Lower lobe of right lung (tissue), 2 donors: ENCODE measurements at regions not wholly inside any gene's neighbourhood (a gene's known extent, or its start where the extent isn't known, plus 50 kb on each side); places are given as distances from the start of the nearest gene placed in this dataset.
"Not testable (repeated sequence)": the region's sequence is repeated elsewhere in the genome, so short reads cannot be mapped to it uniquely, and the experiment has no call there.

Experiments
- ATAC-seq, 2 donors: fragments of 200-7000 bp; cut with Tn5 transposase; one replicate each; pipeline ENCODE4 v1.9.1; 2020 to 2022; ENCODE audit warnings: mild to moderate bottlenecking in 2 of 2, moderate library complexity in 2 of 2
- DNase-seq: peaks from one replicate; pipeline ENCODE4 v3.0.0-alpha.2; 2020
- H3K27ac ChIP-seq: fragments of 200-600 bp; one replicate; pipeline ENCODE4 v1.8.0; 2022
- H3K27me3 ChIP-seq: fragments of 200-600 bp; one replicate; pipeline ENCODE4 v1.8.0; 2022; ENCODE audit warnings: low read depth
- H3K36me3 ChIP-seq: fragments of 200-600 bp; one replicate; pipeline ENCODE4 v1.8.0; 2022; ENCODE audit warnings: mild to moderate bottlenecking
- H3K4me1 ChIP-seq: fragments of 200-600 bp; one replicate; pipeline ENCODE4 v1.8.0; 2022
- H3K4me3 ChIP-seq: fragments of 200-600 bp; one replicate; pipeline ENCODE4 v1.8.0; 2022; ENCODE audit warnings: mild to moderate bottlenecking
- H3K9me3 ChIP-seq: fragments of 200-600 bp; one replicate; pipeline ENCODE4 v1.8.0; 2022
- CTCF ChIP-seq: fragments of 200-600 bp; IDR thresholded peaks from one replicate; pipeline ENCODE4 v1.8.0; 2022; ENCODE audit warnings: antibody characterized with exemption, mild to moderate bottlenecking
- intact Hi-C: fragments of 100-400 bp; cut with DNase I; formaldehyde crosslinking; loops from one replicate; pipeline ENCODE4 v1.11.0; 2022
- donor health status: DM: no; HTN: yes; CAD: no; lungs with severe emphysema.

DNA sequence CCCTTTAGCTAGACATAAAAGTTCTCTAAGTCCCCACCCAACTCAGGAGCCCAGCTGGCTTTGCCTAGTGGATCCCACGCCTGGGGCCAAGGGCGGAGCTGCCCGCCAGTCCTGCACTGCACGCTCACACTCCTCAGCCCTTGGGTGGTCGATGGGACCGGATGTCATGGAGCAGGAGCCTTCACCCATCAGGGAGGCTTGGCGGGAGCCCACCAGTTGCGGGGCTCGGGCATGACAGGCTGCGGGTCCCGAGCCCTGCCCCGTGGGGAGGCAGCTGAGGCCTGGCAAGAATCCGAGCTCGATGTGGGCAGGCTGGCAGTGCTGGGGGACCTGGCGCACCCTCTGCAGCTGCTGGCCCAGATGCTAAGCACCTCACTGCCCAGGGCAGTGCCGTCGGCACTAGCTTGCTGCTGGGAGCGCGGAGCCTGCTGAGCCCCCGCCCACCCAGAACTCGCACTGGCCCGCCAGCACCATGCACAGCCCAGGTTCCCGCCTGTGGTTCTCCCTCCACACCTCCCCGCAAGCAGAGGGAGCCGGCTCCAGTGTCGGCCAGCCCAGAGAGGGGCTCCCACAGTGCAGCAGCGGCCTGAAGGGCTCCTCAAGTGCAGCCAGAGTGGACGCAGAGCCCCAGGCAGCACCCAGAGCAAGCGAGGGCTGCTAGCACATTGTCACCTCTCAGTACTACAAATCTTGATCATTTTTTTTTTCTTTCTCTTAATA lies 391.4 kb upstream of the NDN start:
- Histone ChIP-seq H3K36me3 (no peaks in the 10 kb centered on the region), H3K4me1 (no peaks in the 10 kb centered on the region), H3K9me3 (no peaks in the 10 kb centered on the region), H3K27me3 (no peaks in the 10 kb centered on the region), H3K4me3 (no peak overlapping the region), H3K27ac (no peak overlapping the region)
- no peak for TF ChIP-seq CTCF
- ATAC-seq = no peak
- DNase-seq = no peak
- intact Hi-C loops = no loop called here

GRCh38 chr15:24088941-24089340 lies 401.8 kb upstream of the NDN start:
- H3K27ac ChIP-seq, ATAC-seq, H3K9me3 ChIP-seq, DNase-seq, H3K27me3 ChIP-seq, H3K4me1 ChIP-seq, intact Hi-C loops, H3K36me3 ChIP-seq, H3K4me3 ChIP-seq: not testable (repeated sequence)

DNA sequence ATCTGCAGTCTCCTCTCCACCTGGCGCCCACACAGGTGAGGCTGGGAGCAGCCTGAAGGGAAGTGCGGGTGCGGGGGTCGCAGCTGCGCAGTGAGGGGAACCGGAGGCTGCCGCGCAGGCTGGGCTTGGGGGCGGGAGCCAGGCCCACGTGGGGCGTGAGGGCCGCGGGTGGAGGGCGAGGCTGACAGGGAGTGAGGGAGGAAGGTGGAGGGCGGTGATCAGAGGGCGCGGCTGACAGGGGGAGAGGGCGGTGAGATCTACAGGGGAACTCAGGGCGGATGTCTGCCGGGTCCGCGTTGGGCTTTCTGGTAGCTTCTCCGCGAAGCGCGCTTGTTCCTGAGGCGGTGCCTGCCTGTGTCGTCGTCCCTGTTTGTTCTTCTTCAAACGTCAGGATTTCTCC lies 414.4 kb upstream of the NDN start:
- H3K4me1 ChIP-seq, H3K27me3 ChIP-seq, H3K27ac ChIP-seq, intact Hi-C loops, H3K9me3 ChIP-seq, H3K4me3 ChIP-seq, H3K36me3 ChIP-seq, DNase-seq: not testable (repeated sequence)
- ATAC-seq = peak; percentile 16 to 46

GRCh38 chr15:24107524-24107923 lies 420.4 kb upstream of the NDN start:
- H3K36me3 ChIP-seq, H3K27me3 ChIP-seq, DNase-seq, H3K4me3 ChIP-seq, H3K27ac ChIP-seq, intact Hi-C loops, H3K4me1 ChIP-seq, H3K9me3 ChIP-seq, ATAC-seq: not testable (repeated sequence)

DNA sequence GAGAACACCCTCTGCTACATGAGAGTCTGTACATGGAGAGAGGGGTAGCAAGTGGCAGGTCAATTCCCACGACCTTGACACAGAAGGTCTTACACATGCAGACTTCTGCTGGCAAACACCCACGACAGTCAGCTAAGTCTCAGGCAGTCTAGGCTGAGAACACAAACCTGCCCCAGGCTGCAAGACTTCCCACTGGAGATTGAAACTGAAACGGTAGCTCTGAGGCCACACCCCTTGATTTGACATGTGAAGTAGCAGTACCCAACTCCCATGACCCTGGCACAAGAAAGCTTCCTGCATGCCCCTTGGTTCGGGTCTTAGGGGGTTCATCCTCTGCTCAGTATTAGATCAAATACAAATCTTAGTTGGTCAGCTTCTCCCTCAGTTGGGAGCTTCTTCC lies 420.8 kb upstream of the NDN start:
- DNase-seq, H3K27me3 ChIP-seq, intact Hi-C loops, H3K4me3 ChIP-seq, ATAC-seq, H3K27ac ChIP-seq, H3K9me3 ChIP-seq, H3K36me3 ChIP-seq, H3K4me1 ChIP-seq: not testable (repeated sequence)

GRCh38 chr15:24108349-24108748 lies 421.2 kb upstream of the NDN start:
- H3K36me3 ChIP-seq, H3K27me3 ChIP-seq, H3K27ac ChIP-seq, DNase-seq, H3K4me3 ChIP-seq, H3K4me1 ChIP-seq, H3K9me3 ChIP-seq, intact Hi-C loops: not testable (repeated sequence)
- peak in 1 of 2 donors; percentile 19 for ATAC-seq

DNA sequence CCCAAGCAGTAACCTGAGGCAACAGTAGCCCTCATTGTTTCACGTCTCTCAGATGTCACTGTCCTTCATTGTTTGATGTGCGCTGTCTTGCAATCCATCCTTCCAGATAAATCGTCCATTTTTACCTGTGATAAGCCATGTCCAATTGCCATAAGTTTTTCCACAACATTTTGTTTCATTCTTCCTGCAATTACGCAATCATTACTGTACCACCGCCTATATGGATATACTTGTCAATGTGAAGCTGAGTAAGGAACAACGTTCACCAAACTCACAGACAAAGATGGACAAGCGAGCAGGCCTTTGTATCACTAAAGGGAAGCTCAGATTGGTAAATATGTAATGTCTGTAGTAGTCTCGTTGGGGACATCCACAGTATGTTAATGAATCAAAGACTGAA lies 452.5 kb upstream of the NDN start:
- intact Hi-C loops, H3K27ac ChIP-seq, H3K9me3 ChIP-seq, DNase-seq, H3K27me3 ChIP-seq, H3K4me3 ChIP-seq, H3K36me3 ChIP-seq, H3K4me1 ChIP-seq, ATAC-seq: not testable (repeated sequence)

- ATAC-seq, H3K27me3 ChIP-seq, H3K9me3 ChIP-seq, H3K36me3 ChIP-seq, intact Hi-C loops, H3K27ac ChIP-seq, DNase-seq, H3K4me1 ChIP-seq, H3K4me3 ChIP-seq: not testable (repeated sequence)
These were observed 458.0 kb upstream of the NDN start for GRCh38 chr15:24145070-24145469.

GRCh38 chr15:24146251-24146650 lies 459.1 kb upstream of the NDN start:
- no peaks in the 10 kb centered on the region for H3K36me3 ChIP-seq
- H3K4me1 ChIP-seq = no peaks in the 10 kb centered on the region
- no peak for DNase-seq
- no peak for TF ChIP-seq CTCF
- H3K27me3 ChIP-seq = no peaks in the 10 kb centered on the region
- H3K9me3 ChIP-seq = no peaks in the 10 kb centered on the region
- no peak overlapping the region for H3K4me3 ChIP-seq
- intact Hi-C loops = no loop called here
- H3K27ac ChIP-seq = no peak overlapping the region
- no peak for ATAC-seq
